Neural cell (in vitro differentiated cells): ENCODE measurements at regions not wholly inside any gene's neighbourhood (a gene's known extent, or its start where the extent isn't known, plus 50 kb on each side); places are given as distances from the start of the nearest gene placed in this dataset.

Experiments
- H2AFZ ChIP-seq: fragments of 200-600, 300-800 bp; sonication (generic), shearing (Covaris generic); 2 replicates; pipeline ENCODE4 v1.6.0; 2014; ENCODE audit warnings: low read depth, mild to moderate bottlenecking, antibody characterized with exemption, low read length, moderate library complexity
- H3F3A ChIP-seq: fragments of 200-600 bp; shearing (Covaris generic); 2 replicates; pipeline ENCODE4 v1.6.1; 2016; ENCODE audit warnings: mild to moderate bottlenecking, moderate library complexity, mixed read lengths, antibody characterized with exemption, low read length; ENCODE audit not compliant: insufficient read depth, poor library complexity, severe bottlenecking
- H3K27ac ChIP-seq: fragments of 200-600, 300-800 bp; sonication (generic), shearing (Covaris generic); 2 replicates; pipeline ENCODE4 v1.5.1; 2014; ENCODE audit warnings: mild to moderate bottlenecking, low read length, moderate library complexity
- H3K27me3 ChIP-seq: fragments of 300-800, 200-600 bp; sonication (generic), shearing (Covaris generic); 2 replicates; pipeline ENCODE4 v1.6.0; 2014; ENCODE audit warnings: mild to moderate bottlenecking, low read depth, low read length, moderate library complexity; ENCODE audit not compliant: insufficient read depth
- H3K36me3 ChIP-seq: fragments of 300-800, 200-600 bp; sonication (generic), shearing (Covaris generic); 2 replicates; pipeline ENCODE4 v1.5.1; 2014; ENCODE audit warnings: mild to moderate bottlenecking, antibody characterized with exemption, low read length, moderate library complexity; ENCODE audit not compliant: insufficient read depth
- H3K4me2 ChIP-seq: fragments of 300-800, 200-600 bp; sonication (generic), shearing (Covaris generic); 2 replicates; pipeline ENCODE4 v1.6.0; 2014; ENCODE audit warnings: mild to moderate bottlenecking, low read length
- H3K4me3 ChIP-seq: fragments of 300-800, 200-600 bp; sonication (generic), shearing (Covaris generic); 2 replicates; pipeline ENCODE4 v1.5.1; 2014; ENCODE audit warnings: mild to moderate bottlenecking, low read length, moderate library complexity
- H3K79me2 ChIP-seq: fragments of 200-600 bp; shearing (Covaris generic); replicated peaks from 2 replicates; pipeline ENCODE4 v1.6.0; 2014; ENCODE audit warnings: mild to moderate bottlenecking, low read length, moderate library complexity; ENCODE audit not compliant: insufficient read depth
- H3K9ac ChIP-seq: fragments of 300-800, 200-600 bp; sonication (generic), shearing (Covaris generic); 2 replicates; pipeline ENCODE4 v1.6.1; 2016; ENCODE audit warnings: mild to moderate bottlenecking, low read length, mixed read lengths
- H3K9me2 ChIP-seq: fragments of 200-600 bp; shearing (Covaris generic); 2 replicates; pipeline ENCODE4 v1.6.1; 2016; ENCODE audit warnings: mild to moderate bottlenecking, low read length, mixed read lengths; ENCODE audit not compliant: insufficient read depth
- H3K9me3 ChIP-seq: fragments of 200-600, 300-800 bp; sonication (generic), shearing (Covaris generic); 2 replicates; pipeline ENCODE4 v1.6.1; 2016; ENCODE audit warnings: mild to moderate bottlenecking, mixed run types, low read length, moderate library complexity, mixed read lengths
- H4K20me1 ChIP-seq: fragments of 200-600 bp; shearing (Covaris generic); 2 replicates; pipeline ENCODE4 v1.6.1; 2016; ENCODE audit warnings: mild to moderate bottlenecking, mixed run types; ENCODE audit not compliant: insufficient read depth
- CTCF ChIP-seq: fragments of 450-650 bp; IDR thresholded peaks from 2 replicates; pipeline ENCODE4 v1.5.1; 2014; ENCODE audit warnings: antibody characterized with exemption, mild to moderate bottlenecking, moderate library complexity; ENCODE audit not compliant: poor library complexity, severe bottlenecking
- EP300 ChIP-seq: fragments of 450-650 bp; conservative IDR thresholded peaks from 2 replicates; pipeline ENCODE4 v1.6.1; 2014; ENCODE audit warnings: antibody characterized with exemption, mild to moderate bottlenecking, moderate library complexity; ENCODE audit not compliant: poor library complexity, severe bottlenecking
- EZH2 ChIP-seq: fragments of 200-600, 300-800 bp; shearing (Covaris generic), sonication (generic); IDR thresholded peaks from 2 replicates; pipeline ENCODE4 v1.6.1; 2014; ENCODE audit warnings: antibody characterized with exemption, low read length, borderline replicate concordance, mild to moderate bottlenecking; ENCODE audit not compliant: insufficient read depth, poor library complexity, severe bottlenecking
- MXI1 ChIP-seq: fragments of 450-650 bp; conservative IDR thresholded peaks from 2 replicates; pipeline ENCODE4 v1.6.1; 2014; ENCODE audit warnings: antibody characterized with exemption, mild to moderate bottlenecking; ENCODE audit not compliant: poor library complexity, severe bottlenecking
- POLR2AphosphoS5 ChIP-seq: IDR thresholded peaks from 2 replicates; pipeline ENCODE4 v1.6.1; 2012
- RAD21 ChIP-seq: fragments of 450-650 bp; conservative IDR thresholded peaks from 2 replicates; pipeline ENCODE4 v1.6.1; 2014; ENCODE audit warnings: antibody characterized with exemption, mild to moderate bottlenecking, moderate library complexity
- REST ChIP-seq: IDR thresholded peaks from 2 replicates; pipeline ENCODE4 v1.6.1; 2012; ENCODE audit warnings: borderline replicate concordance
- SMC3 ChIP-seq: fragments of 450-650 bp; conservative IDR thresholded peaks from 2 replicates; pipeline ENCODE4 v1.6.1; 2014; ENCODE audit warnings: antibody characterized with exemption, mild to moderate bottlenecking, moderate library complexity; ENCODE audit not compliant: poor library complexity
- TAF1 ChIP-seq: IDR thresholded peaks from 2 replicates; pipeline ENCODE4 v1.6.1; 2012; ENCODE audit warnings: low read depth

- H3K4me2 ChIP-seq = no peak overlapping the region
- no peak overlapping the region for H3K9ac ChIP-seq
- H3K4me3 ChIP-seq = no peak overlapping the region
- H3K79me2 ChIP-seq = no peaks in the 10 kb centered on the region
- no peaks in the 10 kb centered on the region for H3K9me2 ChIP-seq
- no peaks in the 10 kb centered on the region for H3K27me3 ChIP-seq
- H3K27ac ChIP-seq = no peak overlapping the region
- H3F3A ChIP-seq = no peaks in the 10 kb centered on the region
- H2AFZ ChIP-seq = no peak overlapping the region
- no peaks in the 10 kb centered on the region for H4K20me1 ChIP-seq
- no peaks in the 10 kb centered on the region for H3K9me3 ChIP-seq
- no peak for TF ChIP-seq EP300
- TF ChIP-seq MXI1 = no peak
- TF ChIP-seq SMC3 = no peak
- no peak for TF ChIP-seq EZH2
- no peak for TF ChIP-seq RAD21
- TF ChIP-seq TAF1 = no peak
- no peak for TF ChIP-seq REST
- no peak for TF ChIP-seq POLR2AphosphoS5
- no peak for TF ChIP-seq CTCF
- H3K36me3 ChIP-seq = no peaks in the 10 kb centered on the region
Observed at GRCh38 chr17:72392056-72393010, 271.5 kb downstream of the SOX9 start.

GRCh38 chr17:72393553-72393952 is 272.7 kb downstream of the SOX9 start:
- Histone ChIP-seq H3K9me3 (no peaks in the 10 kb centered on the region), H3K4me2 (no peak overlapping the region), H3K9ac (no peak overlapping the region), H3K27me3 (no peaks in the 10 kb centered on the region), H3K36me3 (no peaks in the 10 kb centered on the region), H3K27ac (no peak overlapping the region), H3F3A (no peaks in the 10 kb centered on the region), H3K79me2 (no peaks in the 10 kb centered on the region), H3K4me3 (no peak overlapping the region), H2AFZ (no peak overlapping the region), H4K20me1 (no peaks in the 10 kb centered on the region), H3K9me2 (no peaks in the 10 kb centered on the region)
- TF ChIP-seq REST (no peak), CTCF (no peak), RAD21 (no peak), EP300 (no peak), SMC3 (no peak), TAF1 (no peak), POLR2AphosphoS5 (no peak), EZH2 (no peak), MXI1 (no peak)
